ENCODE measurements at regions not wholly inside any gene's neighbourhood (a gene's known extent, or its start where the extent isn't known, plus 50 kb on each side); places are given as distances from the start of the nearest gene placed in this dataset.

DNA sequence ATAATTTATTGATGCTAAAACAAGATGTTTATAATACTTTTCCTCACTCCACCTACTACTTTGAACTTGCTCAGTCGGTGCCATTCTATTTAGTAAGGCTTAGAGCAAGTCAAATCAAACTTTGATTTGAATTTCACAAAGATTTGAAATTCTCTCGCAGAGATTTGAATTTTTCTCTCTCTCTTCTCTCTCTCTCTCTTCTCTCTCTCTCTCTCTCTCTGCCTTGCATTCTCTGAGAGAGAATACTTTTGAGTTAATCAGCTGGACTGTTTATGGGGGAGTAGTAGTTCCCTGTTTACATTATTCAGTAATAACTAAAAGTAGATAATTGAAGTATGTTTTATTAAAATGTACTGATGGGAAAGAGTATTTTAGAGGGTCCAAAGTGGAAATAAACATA lies 488.5 kb upstream of the ANKRD30A start:
- Histone ChIP-seq H3K27me3 (ENCODE audit: control insufficient read depth in 1 of 2, insufficient read depth in 2 of 2, low read length in 2 of 2) (peaks cover 0 to 2% of the 10 kb centered on the region in 2 donors), H3K9me3 (ENCODE audit: control insufficient read depth in 2 of 2, insufficient read depth in 1 of 2, low read depth in 1 of 2, low read length in 1 of 2) (no peaks in the 10 kb centered on the region), H3K4me3 (ENCODE audit: low read depth in 1 of 2, low read length in 2 of 2) (no peak overlapping the region), H3K36me3 (ENCODE audit: control insufficient read depth in 2 of 2, insufficient read depth in 2 of 2, low read length in 1 of 2) (no peaks in the 10 kb centered on the region), H3K4me1 (ENCODE audit: control insufficient read depth in 2 of 2, insufficient read depth in 2 of 2, low read length in 1 of 2) (no peaks in the 10 kb centered on the region), H3K27ac (ENCODE audit: low read depth in 2 of 2, low read length in 1 of 2) (no peak overlapping the region)
- WGBS, 2 donors = 64 to 71% methylated on average over 2 of the region's 2 CpGs

DNA sequence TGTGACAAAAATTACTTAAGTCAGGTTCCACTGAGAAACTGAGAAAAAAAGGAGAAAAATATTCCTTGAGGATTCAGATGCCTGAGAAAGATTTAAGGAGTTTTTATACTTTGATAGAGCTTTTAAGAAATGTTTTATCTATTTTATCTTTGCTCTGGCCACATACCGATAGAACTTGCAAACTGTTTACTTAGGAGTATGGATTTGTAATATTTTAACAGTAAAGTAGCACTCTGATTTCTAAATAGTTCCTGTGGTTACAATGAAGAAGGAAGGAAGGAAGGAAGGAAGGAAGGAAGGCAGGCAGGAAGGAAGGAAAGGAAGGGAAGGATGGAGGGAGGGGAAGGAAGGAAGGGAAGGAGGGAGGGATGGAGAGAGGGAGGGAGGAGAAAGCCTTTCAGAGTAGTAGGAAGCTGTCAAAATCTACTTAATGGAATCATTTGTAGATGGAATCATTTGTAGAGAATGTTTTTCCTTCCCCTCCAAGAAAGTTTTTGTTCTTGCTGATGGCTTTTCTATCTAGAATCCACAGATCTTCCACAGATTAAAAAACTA lies 489.0 kb upstream of the ANKRD30A start:
- H3K27me3 ChIP-seq (ENCODE audit: control insufficient read depth in 1 of 2, insufficient read depth in 2 of 2, low read length in 2 of 2) = peaks cover 0 to 2% of the 10 kb centered on the region in 2 donors
- H3K9me3 ChIP-seq (ENCODE audit: control insufficient read depth in 2 of 2, insufficient read depth in 1 of 2, low read depth in 1 of 2, low read length in 1 of 2) = no peaks in the 10 kb centered on the region
- no peak overlapping the region for H3K27ac ChIP-seq (ENCODE audit: low read depth in 2 of 2, low read length in 1 of 2)
- no peaks in the 10 kb centered on the region for H3K36me3 ChIP-seq (ENCODE audit: control insufficient read depth in 2 of 2, insufficient read depth in 2 of 2, low read length in 1 of 2)
- no peak overlapping the region for H3K4me3 ChIP-seq (ENCODE audit: low read depth in 1 of 2, low read length in 2 of 2)
- 39 to 40% methylated on average over 1 of the region's 1 CpG for WGBS, 2 donors
- no peaks in the 10 kb centered on the region for H3K4me1 ChIP-seq (ENCODE audit: control insufficient read depth in 2 of 2, insufficient read depth in 2 of 2, low read length in 1 of 2)

DNA sequence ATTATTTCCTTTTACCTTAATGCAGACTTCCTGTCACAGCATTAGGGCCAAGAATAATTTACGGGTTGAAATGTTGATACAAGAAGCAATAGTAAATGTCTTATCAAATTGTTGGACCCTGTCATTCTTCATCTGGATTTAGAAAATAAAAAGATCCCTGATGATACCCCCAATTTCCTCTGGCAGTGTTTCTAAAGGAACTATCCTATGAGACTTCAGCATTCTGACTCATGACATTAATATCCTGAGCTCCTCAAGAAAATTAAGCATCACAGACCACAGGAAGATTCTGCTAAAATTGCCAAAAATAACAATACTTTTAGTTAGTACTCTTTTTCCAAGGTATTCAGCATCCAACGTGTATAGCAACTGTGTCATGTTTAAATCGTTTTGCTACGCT lies 490.5 kb upstream of the ANKRD30A start:
- 62 to 67% methylated on average over 4 of the region's 4 CpGs for WGBS, 2 donors
- Histone ChIP-seq H3K4me3 (ENCODE audit: low read depth in 1 of 2, low read length in 2 of 2) (no peak overlapping the region), H3K9me3 (ENCODE audit: control insufficient read depth in 2 of 2, insufficient read depth in 1 of 2, low read depth in 1 of 2, low read length in 1 of 2) (no peaks in the 10 kb centered on the region), H3K4me1 (ENCODE audit: control insufficient read depth in 2 of 2, insufficient read depth in 2 of 2, low read length in 1 of 2) (no peaks in the 10 kb centered on the region), H3K27me3 (ENCODE audit: control insufficient read depth in 1 of 2, insufficient read depth in 2 of 2, low read length in 2 of 2) (no peaks in the 10 kb centered on the region), H3K36me3 (ENCODE audit: control insufficient read depth in 2 of 2, insufficient read depth in 2 of 2, low read length in 1 of 2) (no peaks in the 10 kb centered on the region), H3K27ac (ENCODE audit: low read depth in 2 of 2, low read length in 1 of 2) (no peak overlapping the region)

DNA sequence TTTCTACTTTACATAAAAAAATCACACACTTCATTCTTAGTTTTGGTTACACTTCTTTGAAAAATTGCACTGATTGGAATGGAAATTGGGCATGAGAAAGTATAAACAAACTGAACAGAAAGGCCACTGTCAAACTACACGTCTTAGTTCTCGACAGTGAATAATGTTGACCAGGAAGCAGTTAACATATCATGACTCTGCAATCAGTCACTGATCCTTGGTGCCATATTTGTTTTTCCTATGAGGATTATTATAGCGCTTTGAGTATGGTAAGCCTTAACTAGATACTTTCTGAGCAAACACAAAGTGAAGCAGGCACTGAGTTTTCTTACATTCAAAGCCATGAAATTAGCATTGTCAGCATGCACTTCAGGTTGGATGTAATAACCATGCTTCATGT lies 495.1 kb upstream of the ANKRD30A start:
- no peaks in the 10 kb centered on the region for H3K9me3 ChIP-seq (ENCODE audit: control insufficient read depth in 2 of 2, insufficient read depth in 1 of 2, low read depth in 1 of 2, low read length in 1 of 2)
- 41 to 43% methylated on average over 3 of the region's 3 CpGs for WGBS, 2 donors
- H3K36me3 ChIP-seq (ENCODE audit: control insufficient read depth in 2 of 2, insufficient read depth in 2 of 2, low read length in 1 of 2) = no peaks in the 10 kb centered on the region
- no peaks in the 10 kb centered on the region for H3K27me3 ChIP-seq (ENCODE audit: control insufficient read depth in 1 of 2, insufficient read depth in 2 of 2, low read length in 2 of 2)
- H3K4me3 ChIP-seq (ENCODE audit: low read depth in 1 of 2, low read length in 2 of 2) = no peak overlapping the region
- H3K4me1 ChIP-seq (ENCODE audit: control insufficient read depth in 2 of 2, insufficient read depth in 2 of 2, low read length in 1 of 2) = no peaks in the 10 kb centered on the region
- no peak overlapping the region for H3K27ac ChIP-seq (ENCODE audit: low read depth in 2 of 2, low read length in 1 of 2)

DNA sequence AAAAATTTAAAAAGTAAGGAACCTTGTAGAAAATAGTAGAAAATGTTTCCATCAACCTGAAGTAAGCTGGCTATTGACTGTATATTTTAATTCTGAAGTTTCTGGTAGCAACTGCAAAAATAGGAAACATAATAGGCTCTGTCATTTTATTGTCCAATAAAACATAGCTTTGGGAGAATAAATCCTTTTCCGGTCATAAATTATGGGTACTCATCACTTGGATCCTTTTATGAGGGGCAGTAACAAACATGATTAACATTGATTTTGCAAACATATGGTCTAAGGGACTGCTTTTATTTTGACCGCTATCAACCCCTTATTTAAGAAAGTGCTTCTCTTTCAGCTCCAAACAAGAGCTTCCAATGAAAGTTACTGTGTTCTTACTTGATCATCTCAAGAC lies 495.9 kb upstream of the ANKRD30A start:
- 71 to 94% methylated on average over 2 of the region's 2 CpGs for WGBS, 2 donors
- no peaks in the 10 kb centered on the region for H3K4me1 ChIP-seq (ENCODE audit: control insufficient read depth in 2 of 2, insufficient read depth in 2 of 2, low read length in 1 of 2)

DNA sequence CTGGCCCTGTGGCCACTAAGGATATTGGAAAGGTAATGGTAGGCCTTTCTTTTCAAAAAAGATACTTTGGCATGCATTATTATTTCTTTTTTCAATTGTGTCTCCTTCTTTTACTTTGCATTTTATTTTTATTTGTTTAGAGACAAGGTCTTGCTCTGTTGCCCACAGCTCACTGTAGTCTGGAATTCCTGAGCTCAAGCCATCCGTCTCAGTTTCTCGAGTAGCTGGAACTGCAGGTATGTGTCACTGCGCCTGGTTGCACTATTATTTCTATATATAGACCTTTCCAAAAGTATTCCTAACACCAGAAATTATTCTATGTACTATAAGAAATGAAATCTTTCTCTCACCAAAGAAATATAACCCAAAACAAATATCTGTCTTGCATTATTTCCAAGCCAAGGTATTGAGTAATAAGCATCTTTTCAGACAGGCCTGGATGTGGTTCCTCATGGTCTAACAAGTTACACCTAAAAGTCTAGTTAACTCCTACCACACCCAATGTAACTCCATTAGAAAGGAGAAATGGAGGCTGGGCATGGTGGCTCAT lies 500.8 kb upstream of the ANKRD30A start:
- no peaks in the 10 kb centered on the region for H3K9me3 ChIP-seq (ENCODE audit: control insufficient read depth in 2 of 2, insufficient read depth in 1 of 2, low read depth in 1 of 2, low read length in 1 of 2)
- H3K4me1 ChIP-seq (ENCODE audit: control insufficient read depth in 2 of 2, insufficient read depth in 2 of 2, low read length in 1 of 2) = no peaks in the 10 kb centered on the region
- H3K27ac ChIP-seq (ENCODE audit: low read depth in 2 of 2, low read length in 1 of 2) = no peak overlapping the region
- H3K36me3 ChIP-seq (ENCODE audit: control insufficient read depth in 2 of 2, insufficient read depth in 2 of 2, low read length in 1 of 2) = no peaks in the 10 kb centered on the region
- H3K4me3 ChIP-seq (ENCODE audit: low read depth in 1 of 2, low read length in 2 of 2) = no peak overlapping the region
- no peaks in the 10 kb centered on the region for H3K27me3 ChIP-seq (ENCODE audit: control insufficient read depth in 1 of 2, insufficient read depth in 2 of 2, low read length in 2 of 2)
- WGBS, 2 donors = 84 to 90% methylated on average over 3 of the region's 3 CpGs

More for the DNA sequence above, 495.9 kb upstream of the ANKRD30A start:
- H3K27ac ChIP-seq (ENCODE audit: low read depth in 2 of 2, low read length in 1 of 2) = no peak overlapping the region
- no peaks in the 10 kb centered on the region for H3K27me3 ChIP-seq (ENCODE audit: control insufficient read depth in 1 of 2, insufficient read depth in 2 of 2, low read length in 2 of 2)
- no peaks in the 10 kb centered on the region for H3K36me3 ChIP-seq (ENCODE audit: control insufficient read depth in 2 of 2, insufficient read depth in 2 of 2, low read length in 1 of 2)
- H3K4me3 ChIP-seq (ENCODE audit: low read depth in 1 of 2, low read length in 2 of 2) = no peak overlapping the region
- H3K9me3 ChIP-seq (ENCODE audit: control insufficient read depth in 2 of 2, insufficient read depth in 1 of 2, low read depth in 1 of 2, low read length in 1 of 2) = no peaks in the 10 kb centered on the region

DNA sequence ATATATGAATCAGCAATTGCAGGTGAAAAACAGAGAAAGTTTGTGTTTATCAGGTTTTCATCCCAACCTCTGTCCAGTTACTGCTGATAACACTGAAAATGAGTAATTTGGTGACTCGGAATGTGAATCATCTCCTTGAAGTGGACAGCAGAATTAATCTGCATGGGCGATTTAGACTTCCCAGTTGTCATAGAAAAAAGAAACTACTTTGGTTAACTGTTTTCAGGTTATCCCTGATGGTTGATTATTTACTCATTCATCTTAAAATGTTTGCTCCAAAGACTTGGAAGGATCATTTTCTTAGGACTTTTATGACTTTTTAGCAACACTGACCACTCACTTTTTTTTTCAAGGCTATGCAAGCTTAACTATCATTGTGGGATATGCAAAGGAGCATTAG lies 504.1 kb upstream of the ANKRD30A start:
- Histone ChIP-seq H3K36me3 (ENCODE audit: control insufficient read depth in 2 of 2, insufficient read depth in 2 of 2, low read length in 1 of 2) (no peaks in the 10 kb centered on the region), H3K9me3 (ENCODE audit: control insufficient read depth in 2 of 2, insufficient read depth in 1 of 2, low read depth in 1 of 2, low read length in 1 of 2) (no peaks in the 10 kb centered on the region), H3K4me1 (ENCODE audit: control insufficient read depth in 2 of 2, insufficient read depth in 2 of 2, low read length in 1 of 2) (no peaks in the 10 kb centered on the region), H3K27ac (ENCODE audit: low read depth in 2 of 2, low read length in 1 of 2) (no peak overlapping the region), H3K27me3 (ENCODE audit: control insufficient read depth in 1 of 2, insufficient read depth in 2 of 2, low read length in 2 of 2) (no peaks in the 10 kb centered on the region), H3K4me3 (ENCODE audit: low read depth in 1 of 2, low read length in 2 of 2) (no peak overlapping the region)
- whole genome bisulfite sequencing, 2 donors = 58 to 84% methylated on average over 2 of the region's 2 CpGs

DNA sequence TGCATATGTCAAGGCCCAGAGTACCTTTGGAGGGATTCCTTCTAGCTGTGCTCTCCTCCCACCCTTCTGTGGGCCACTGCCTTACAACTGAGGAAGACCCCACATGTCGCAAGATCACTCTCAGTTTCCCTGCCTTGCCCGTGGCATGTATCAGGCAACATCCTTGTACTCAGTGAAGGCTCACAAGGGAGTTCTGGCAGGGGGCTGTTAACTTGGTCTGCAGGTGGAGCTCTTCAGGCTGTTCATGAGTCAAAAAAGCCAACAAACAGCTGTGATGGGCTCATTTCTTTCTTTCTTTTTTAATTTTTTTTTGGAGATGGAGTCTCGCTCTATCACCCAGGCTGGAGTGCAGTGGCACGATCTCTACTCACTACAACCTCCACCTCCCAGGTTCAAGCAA lies 513.0 kb upstream of the ANKRD30A start:
- no peak overlapping the region for H3K27ac ChIP-seq (ENCODE audit: low read depth in 2 of 2, low read length in 1 of 2)
- no peaks in the 10 kb centered on the region for H3K9me3 ChIP-seq (ENCODE audit: control insufficient read depth in 2 of 2, insufficient read depth in 1 of 2, low read depth in 1 of 2, low read length in 1 of 2)
- no peaks in the 10 kb centered on the region for H3K4me1 ChIP-seq (ENCODE audit: control insufficient read depth in 2 of 2, insufficient read depth in 2 of 2, low read length in 1 of 2)
- H3K36me3 ChIP-seq (ENCODE audit: control insufficient read depth in 2 of 2, insufficient read depth in 2 of 2, low read length in 1 of 2) = no peaks in the 10 kb centered on the region
- H3K4me3 ChIP-seq (ENCODE audit: low read depth in 1 of 2, low read length in 2 of 2) = no peak overlapping the region
- 88 to 94% methylated on average over 4 of the region's 4 CpGs for WGBS, 2 donors
- H3K27me3 ChIP-seq (ENCODE audit: control insufficient read depth in 1 of 2, insufficient read depth in 2 of 2, low read length in 2 of 2) = no peaks in the 10 kb centered on the region

DNA sequence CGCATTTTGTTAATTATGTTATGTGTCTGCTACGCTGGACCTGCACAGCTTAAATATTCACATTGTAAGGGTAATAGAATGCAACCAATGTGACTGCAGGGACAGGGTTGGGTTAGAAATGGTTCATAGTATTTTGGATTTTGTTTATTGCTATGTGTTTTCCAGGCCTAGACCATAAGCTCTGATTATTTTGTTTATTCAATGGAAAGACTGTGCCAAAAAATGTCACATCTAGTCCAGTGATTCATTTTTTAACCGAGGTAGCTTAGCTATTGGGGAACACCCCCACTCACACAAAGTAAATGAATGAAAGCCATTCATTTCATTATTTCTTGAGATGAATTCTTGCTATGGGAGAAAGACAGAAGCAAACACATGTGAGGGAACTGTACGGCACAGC lies 516.5 kb upstream of the ANKRD30A start:
- H3K27ac ChIP-seq (ENCODE audit: low read depth in 2 of 2, low read length in 1 of 2) = no peak overlapping the region
- no peak overlapping the region for H3K4me3 ChIP-seq (ENCODE audit: low read depth in 1 of 2, low read length in 2 of 2)
- H3K36me3 ChIP-seq (ENCODE audit: control insufficient read depth in 2 of 2, insufficient read depth in 2 of 2, low read length in 1 of 2) = no peaks in the 10 kb centered on the region
- H3K4me1 ChIP-seq (ENCODE audit: control insufficient read depth in 2 of 2, insufficient read depth in 2 of 2, low read length in 1 of 2) = no peaks in the 10 kb centered on the region
- H3K9me3 ChIP-seq (ENCODE audit: control insufficient read depth in 2 of 2, insufficient read depth in 1 of 2, low read depth in 1 of 2, low read length in 1 of 2) = no peaks in the 10 kb centered on the region
- WGBS, 2 donors = 74 to 75% methylated on average over 4 of the region's 4 CpGs
- no peaks in the 10 kb centered on the region for H3K27me3 ChIP-seq (ENCODE audit: control insufficient read depth in 1 of 2, insufficient read depth in 2 of 2, low read length in 2 of 2)

DNA sequence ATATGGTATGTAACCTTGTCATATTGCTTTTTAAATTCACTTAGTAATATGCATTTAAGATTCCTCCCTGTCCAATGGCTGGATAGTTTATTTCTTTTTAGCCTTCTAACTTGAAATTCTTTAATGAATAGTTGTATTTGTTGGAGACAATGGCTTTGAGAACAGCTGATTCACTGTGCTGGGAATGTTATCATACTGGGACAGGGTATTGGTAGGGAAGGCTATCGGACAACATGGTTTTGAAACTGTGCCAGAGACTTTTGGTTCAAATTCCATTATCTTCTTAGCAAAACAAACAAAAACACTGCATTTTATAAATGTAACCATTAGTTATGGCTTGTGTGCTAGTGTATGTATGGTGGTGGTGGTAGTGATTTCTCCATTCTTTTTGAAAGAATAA lies 517.1 kb upstream of the ANKRD30A start:
- Histone ChIP-seq H3K27ac (ENCODE audit: low read depth in 2 of 2, low read length in 1 of 2) (no peak overlapping the region), H3K27me3 (ENCODE audit: control insufficient read depth in 1 of 2, insufficient read depth in 2 of 2, low read length in 2 of 2) (no peaks in the 10 kb centered on the region), H3K9me3 (ENCODE audit: control insufficient read depth in 2 of 2, insufficient read depth in 1 of 2, low read depth in 1 of 2, low read length in 1 of 2) (no peaks in the 10 kb centered on the region), H3K4me3 (ENCODE audit: low read depth in 1 of 2, low read length in 2 of 2) (no peak overlapping the region), H3K36me3 (ENCODE audit: control insufficient read depth in 2 of 2, insufficient read depth in 2 of 2, low read length in 1 of 2) (no peaks in the 10 kb centered on the region), H3K4me1 (ENCODE audit: control insufficient read depth in 2 of 2, insufficient read depth in 2 of 2, low read length in 1 of 2) (no peaks in the 10 kb centered on the region)
- 61 to 66% methylated on average over 1 of the region's 1 CpG for WGBS, 2 donors
